SK-N-SH treated with all-trans-retinoic acid at 6 μM for 48 hours (cell line): ENCODE measurements at regions not wholly inside any gene's neighbourhood (a gene's known extent, or its start where the extent isn't known, plus 50 kb on each side); places are given as distances from the start of the nearest gene placed in this dataset.

Experiments used
- ARNTL ChIP-seq: fragments of 450-650 bp; formaldehyde crosslinking; IDR thresholded peaks from 2 replicates; pipeline ENCODE4 v1.5.0; 2020; ENCODE audit warnings: low read depth, mild to moderate bottlenecking, moderate library complexity, borderline replicate concordance
- CSDC2 ChIP-seq: fragments of 250-450 bp; sonication (Bioruptor Pico); IDR thresholded peaks from 2 replicates; pipeline ENCODE4 v1.5.0; 2020; ENCODE audit warnings: mild to moderate bottlenecking, moderate library complexity
- GLIS3 ChIP-seq: fragments of 250-450 bp; sonication (Bioruptor Pico); IDR thresholded peaks from 2 replicates; pipeline ENCODE4 v1.5.0; 2020; ENCODE audit warnings: mild to moderate bottlenecking, moderate library complexity
- OSR1 ChIP-seq: fragments of 250-450 bp; sonication (Bioruptor Pico); IDR thresholded peaks from 2 replicates; pipeline ENCODE4 v1.8.0; 2022; ENCODE audit warnings: moderate library complexity, mild to moderate bottlenecking, inconsistent platforms
- PPARA ChIP-seq: fragments of 250-450 bp; sonication (Bioruptor Pico); IDR thresholded peaks from 2 replicates; pipeline ENCODE4 v1.5.0; 2020; ENCODE audit warnings: mild to moderate bottlenecking, borderline replicate concordance
- RARB ChIP-seq: fragments of 250-450 bp; sonication (Bioruptor Pico); IDR thresholded peaks from 2 replicates; pipeline ENCODE4 v1.8.0; 2021; ENCODE audit warnings: mild to moderate bottlenecking, moderate library complexity
- TCF4 ChIP-seq: fragments of 250-450 bp; sonication (Bioruptor Pico); IDR thresholded peaks from 2 replicates; pipeline ENCODE4 v1.8.0; 2021; ENCODE audit warnings: mild to moderate bottlenecking, moderate library complexity, borderline replicate concordance
- TOX ChIP-seq: fragments of 250-450 bp; sonication (Bioruptor Pico); IDR thresholded peaks from 2 replicates; pipeline ENCODE4 v1.8.0; 2021; ENCODE audit warnings: mild to moderate bottlenecking, moderate library complexity, borderline replicate concordance
- ZC3H10 ChIP-seq: fragments of 250-450 bp; sonication (Bioruptor Pico); IDR thresholded peaks from 2 replicates; pipeline ENCODE4 v1.5.1; 2021; ENCODE audit warnings: mild to moderate bottlenecking, moderate library complexity
- ZFP3 ChIP-seq: fragments of 250-450 bp; sonication (Bioruptor Pico); IDR thresholded peaks from 2 replicates; pipeline ENCODE4 v1.5.0; 2020; ENCODE audit warnings: mild to moderate bottlenecking, moderate library complexity
- ZFP30 ChIP-seq: fragments of 450-650 bp; formaldehyde crosslinking; IDR thresholded peaks from 2 replicates; pipeline ENCODE4 v1.5.0; 2022; ENCODE audit warnings: mild to moderate bottlenecking, moderate library complexity
- TF ChIP-seq, protein P1 (sequence below): fragments of 250-450 bp; sonication (Bioruptor Pico); IDR thresholded peaks from 2 replicates; pipeline ENCODE4 v1.8.0; 2020; ENCODE audit warnings: mild to moderate bottlenecking, moderate library complexity, borderline replicate concordance
- TF ChIP-seq, protein P2 (sequence below): fragments of 250-450 bp; sonication (Bioruptor Pico); IDR thresholded peaks from 2 replicates; pipeline ENCODE4 v1.5.1; 2020; ENCODE audit warnings: low read depth, mild to moderate bottlenecking, moderate library complexity
- TF ChIP-seq, protein P3 (sequence below): fragments of 250-450 bp; sonication (Bioruptor Pico); IDR thresholded peaks from 2 replicates; pipeline ENCODE4 v1.5.1; 2021; ENCODE audit warnings: mild to moderate bottlenecking, moderate library complexity

GRCh38 chr4:170591076-170591475 is 501.3 kb upstream of the AADAT start:
- TF ChIP-seq, protein P1, sequence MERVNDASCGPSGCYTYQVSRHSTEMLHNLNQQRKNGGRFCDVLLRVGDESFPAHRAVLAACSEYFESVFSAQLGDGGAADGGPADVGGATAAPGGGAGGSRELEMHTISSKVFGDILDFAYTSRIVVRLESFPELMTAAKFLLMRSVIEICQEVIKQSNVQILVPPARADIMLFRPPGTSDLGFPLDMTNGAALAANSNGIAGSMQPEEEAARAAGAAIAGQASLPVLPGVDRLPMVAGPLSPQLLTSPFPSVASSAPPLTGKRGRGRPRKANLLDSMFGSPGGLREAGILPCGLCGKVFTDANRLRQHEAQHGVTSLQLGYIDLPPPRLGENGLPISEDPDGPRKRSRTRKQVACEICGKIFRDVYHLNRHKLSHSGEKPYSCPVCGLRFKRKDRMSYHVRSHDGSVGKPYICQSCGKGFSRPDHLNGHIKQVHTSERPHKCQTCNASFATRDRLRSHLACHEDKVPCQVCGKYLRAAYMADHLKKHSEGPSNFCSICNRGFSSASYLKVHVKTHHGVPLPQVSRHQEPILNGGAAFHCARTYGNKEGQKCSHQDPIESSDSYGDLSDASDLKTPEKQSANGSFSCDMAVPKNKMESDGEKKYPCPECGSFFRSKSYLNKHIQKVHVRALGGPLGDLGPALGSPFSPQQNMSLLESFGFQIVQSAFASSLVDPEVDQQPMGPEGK (CRISPR knock-in tag): no peak
- no peak for TF ChIP-seq ZFP3 (CRISPR knock-in tag)
- TF ChIP-seq ARNTL: no peak
- TF ChIP-seq, protein P2, sequence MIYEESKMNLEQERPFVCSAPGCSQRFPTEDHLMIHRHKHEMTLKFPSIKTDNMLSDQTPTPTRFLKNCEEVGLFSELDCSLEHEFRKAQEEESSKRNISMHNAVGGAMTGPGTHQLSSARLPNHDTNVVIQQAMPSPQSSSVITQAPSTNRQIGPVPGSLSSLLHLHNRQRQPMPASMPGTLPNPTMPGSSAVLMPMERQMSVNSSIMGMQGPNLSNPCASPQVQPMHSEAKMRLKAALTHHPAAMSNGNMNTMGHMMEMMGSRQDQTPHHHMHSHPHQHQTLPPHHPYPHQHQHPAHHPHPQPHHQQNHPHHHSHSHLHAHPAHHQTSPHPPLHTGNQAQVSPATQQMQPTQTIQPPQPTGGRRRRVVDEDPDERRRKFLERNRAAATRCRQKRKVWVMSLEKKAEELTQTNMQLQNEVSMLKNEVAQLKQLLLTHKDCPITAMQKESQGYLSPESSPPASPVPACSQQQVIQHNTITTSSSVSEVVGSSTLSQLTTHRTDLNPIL: no peak
- no peak for TF ChIP-seq RARB (CRISPR knock-in tag)
- TF ChIP-seq ZFP30 (CRISPR knock-in tag): no peak
- no peak for TF ChIP-seq CSDC2 (CRISPR knock-in tag)
- no peak for TF ChIP-seq ZC3H10 (CRISPR knock-in tag)
- TF ChIP-seq, protein P3, sequence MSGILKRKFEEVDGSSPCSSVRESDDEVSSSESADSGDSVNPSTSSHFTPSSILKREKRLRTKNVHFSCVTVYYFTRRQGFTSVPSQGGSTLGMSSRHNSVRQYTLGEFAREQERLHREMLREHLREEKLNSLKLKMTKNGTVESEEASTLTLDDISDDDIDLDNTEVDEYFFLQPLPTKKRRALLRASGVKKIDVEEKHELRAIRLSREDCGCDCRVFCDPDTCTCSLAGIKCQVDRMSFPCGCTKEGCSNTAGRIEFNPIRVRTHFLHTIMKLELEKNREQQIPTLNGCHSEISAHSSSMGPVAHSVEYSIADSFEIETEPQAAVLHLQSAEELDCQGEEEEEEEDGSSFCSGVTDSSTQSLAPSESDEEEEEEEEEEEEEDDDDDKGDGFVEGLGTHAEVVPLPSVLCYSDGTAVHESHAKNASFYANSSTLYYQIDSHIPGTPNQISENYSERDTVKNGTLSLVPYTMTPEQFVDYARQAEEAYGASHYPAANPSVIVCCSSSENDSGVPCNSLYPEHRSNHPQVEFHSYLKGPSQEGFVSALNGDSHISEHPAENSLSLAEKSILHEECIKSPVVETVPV: no peak
- TF ChIP-seq TOX (CRISPR knock-in tag): no peak
- no peak for TF ChIP-seq PPARA (CRISPR knock-in tag)
- TF ChIP-seq GLIS3: no peak
- TF ChIP-seq OSR1 (CRISPR knock-in tag): no peak
- no peak for TF ChIP-seq TCF4
